K562 (cell line): ENCODE measurements at regions not wholly inside any gene's neighbourhood (a gene's known extent, or its start where the extent isn't known, plus 50 kb on each side); places are given as distances from the start of the nearest gene placed in this dataset.

Experiments
- AFF4 ChIP-seq: sonication (generic); formaldehyde crosslinking; IDR thresholded peaks from 2 replicates; pipeline ENCODE4 v1.8.0; 2023; ENCODE audit warnings: mild to moderate bottlenecking, missing genetic modification reagents
- MAFK ChIP-seq: IDR thresholded peaks from 2 replicates; pipeline ENCODE4 v1.6.1; 2011; ENCODE audit warnings: low read length, improper control_type of control experiment
- TF ChIP-seq, protein P1 (sequence below), 3 experiments: IDR thresholded peaks in 2 of 3; conservative IDR thresholded peaks in 1 of 3; 2 replicates each; pipeline ENCODE4 v1.5.1; 2011 to 2012; ENCODE audit warnings: low read length in 3 of 3, mild to moderate bottlenecking in 3 of 3, control low read depth in 2 of 3, improper control_type of control experiment in 1 of 3, inconsistent platforms in 1 of 3, low read depth in 1 of 3, mixed read lengths in 1 of 3, moderate library complexity in 1 of 3; ENCODE audit not compliant: insufficient read depth in 2 of 3

DNA sequence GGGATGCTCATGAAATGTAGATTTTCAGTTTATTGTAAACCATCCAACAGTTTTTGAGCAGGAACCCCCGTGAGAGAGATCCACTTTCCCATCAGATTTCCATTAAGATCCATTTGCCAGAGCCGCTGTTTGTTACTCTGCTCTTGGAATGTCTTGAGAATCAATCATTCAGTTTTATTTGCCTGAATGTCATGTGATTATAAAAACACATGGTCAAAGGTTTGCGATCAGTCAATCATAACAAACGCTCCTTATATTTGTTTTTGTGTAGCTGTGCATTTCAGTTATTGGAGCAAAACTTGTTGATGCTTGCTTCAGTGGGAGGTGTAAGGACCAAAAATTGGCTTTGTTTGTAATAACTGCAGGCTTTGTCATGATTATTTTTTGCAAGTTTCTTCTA lies 155.8 kb upstream of the RHOBTB1 start:
- no peak for TF ChIP-seq AFF4
- TF ChIP-seq, protein P1, sequence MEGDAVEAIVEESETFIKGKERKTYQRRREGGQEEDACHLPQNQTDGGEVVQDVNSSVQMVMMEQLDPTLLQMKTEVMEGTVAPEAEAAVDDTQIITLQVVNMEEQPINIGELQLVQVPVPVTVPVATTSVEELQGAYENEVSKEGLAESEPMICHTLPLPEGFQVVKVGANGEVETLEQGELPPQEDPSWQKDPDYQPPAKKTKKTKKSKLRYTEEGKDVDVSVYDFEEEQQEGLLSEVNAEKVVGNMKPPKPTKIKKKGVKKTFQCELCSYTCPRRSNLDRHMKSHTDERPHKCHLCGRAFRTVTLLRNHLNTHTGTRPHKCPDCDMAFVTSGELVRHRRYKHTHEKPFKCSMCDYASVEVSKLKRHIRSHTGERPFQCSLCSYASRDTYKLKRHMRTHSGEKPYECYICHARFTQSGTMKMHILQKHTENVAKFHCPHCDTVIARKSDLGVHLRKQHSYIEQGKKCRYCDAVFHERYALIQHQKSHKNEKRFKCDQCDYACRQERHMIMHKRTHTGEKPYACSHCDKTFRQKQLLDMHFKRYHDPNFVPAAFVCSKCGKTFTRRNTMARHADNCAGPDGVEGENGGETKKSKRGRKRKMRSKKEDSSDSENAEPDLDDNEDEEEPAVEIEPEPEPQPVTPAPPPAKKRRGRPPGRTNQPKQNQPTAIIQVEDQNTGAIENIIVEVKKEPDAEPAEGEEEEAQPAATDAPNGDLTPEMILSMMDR (IDR thresholded peaks at IDR 0.05 in 2 of 3, conservative IDR thresholded peaks at IDR 0.05 in 1 of 3; ENCODE audit: insufficient read depth in 2 of 3, low read depth in 1 of 3, low read length in 3 of 3), result no peak
- no peak for TF ChIP-seq MAFK
